ENCODE measurements at regions not wholly inside any gene's neighbourhood (a gene's known extent, or its start where the extent isn't known, plus 50 kb on each side); places are given as distances from the start of the nearest gene placed in this dataset.
A peak's percentile ranks its signal among the peaks of the same experiment; 100 is the strongest.

DNA sequence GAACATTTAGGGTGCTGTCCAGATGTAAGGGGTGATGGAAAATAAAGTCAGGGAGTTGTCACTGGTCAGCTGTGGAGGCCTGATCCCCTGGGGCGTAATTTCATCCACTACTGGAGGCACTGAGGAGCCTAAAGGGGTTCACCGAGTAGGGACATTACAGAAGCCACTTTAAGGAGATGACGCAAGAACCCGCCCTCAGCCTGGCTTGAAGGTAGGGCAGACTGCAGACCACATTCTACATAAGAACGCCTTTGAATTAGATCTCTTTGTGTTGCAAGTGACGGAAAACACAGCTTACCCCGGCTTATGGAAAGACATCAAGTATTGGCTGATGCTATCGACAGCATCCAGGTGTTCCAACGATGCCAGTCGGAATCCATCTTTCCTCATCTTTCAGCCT, 462.7 kb upstream of the CDH4 start:
- FAIRE-seq: peak; percentile 19
- no peak overlapping the region for H3K27ac ChIP-seq (ENCODE audit: low read depth, low read length)
- H4K20me1 ChIP-seq (replicated peaks in 1 of 2; ENCODE audit: control insufficient read depth in 1 of 2, insufficient read depth in 2 of 2, low read length in 2 of 2): no peaks in the 10 kb centered on the region
- WGBS, 2 experiments (ENCODE audit: extremely low coverage in 1 of 2, insufficient coverage in 1 of 2, insufficient read length in 1 of 2, insufficient replicate concordance in 2 of 2, low coverage in 1 of 2, low lambda C conversion rate in 2 of 2, missing lambda C conversion rate in 1 of 2): 82% methylated on average over 10 of the region's 10 CpGs; no CpG with 5 or more reads in 1 of the 2 experiments
- H2AK5ac ChIP-seq (ENCODE audit: low read depth, low read length): 0 out of 2 replicates have a peak overlapping the region, but pooled peaks have one; percentile 2
- H2AFZ ChIP-seq (ENCODE audit: low read length): no peak overlapping the region
- ChIA-PET CTCF (ENCODE audit: partially characterized antibody) (no interaction called here), POLR2A (ENCODE audit: partially characterized antibody) (interaction anchor here (0.8 to 1.1 kb wide), 2 partner anchors 12 to 60 kb away, joined by 3 to 4 read pairs; no protein-coding TSS in a partner anchor)
- no peak overlapping the region for H2BK15ac ChIP-seq (ENCODE audit: low read length)
- no peak overlapping the region for H3K4me2 ChIP-seq (ENCODE audit: insufficient read depth in 1 of 2, low read depth in 2 of 2, low read length in 2 of 2)
- H3K36me3 ChIP-seq (ENCODE audit: control insufficient read depth in 2 of 4, insufficient read depth in 4 of 4, low read length in 3 of 4): no peaks in the 10 kb centered on the region
- no peak overlapping the region for H3K4ac ChIP-seq (replicated peaks; ENCODE audit: insufficient read length, low read depth, low read length)
- H4K5ac ChIP-seq (ENCODE audit: insufficient read length, low read depth, low read length): no peak overlapping the region
- no peak overlapping the region for H3K23ac ChIP-seq (ENCODE audit: insufficient read length)
- 0 out of 2 replicates have a peak overlapping the region, but pooled peaks have one; percentile 11 for H2BK20ac ChIP-seq (ENCODE audit: low read length)
- H3K79me2 ChIP-seq (ENCODE audit: control insufficient read depth in 1 of 2, insufficient read depth in 2 of 2, low read length in 2 of 2): no peaks in the 10 kb centered on the region
- H4K8ac ChIP-seq (ENCODE audit: extremely low read depth, insufficient read depth, low read length): no peak overlapping the region
- H2BK120ac ChIP-seq (replicated peaks; ENCODE audit: low read depth, low read length): no peak overlapping the region
- H3K18ac ChIP-seq (ENCODE audit: extremely low read depth, low read length): no peak overlapping the region
- no peaks in the 10 kb centered on the region for H3K79me1 ChIP-seq (ENCODE audit: low read depth, low read length)
- H3K4me1 ChIP-seq (replicated peaks in 1 of 4; ENCODE audit: control insufficient read depth in 3 of 4, insufficient read depth in 4 of 4, low read length in 3 of 4): peaks cover 0 to 10% (median 0%) of the 10 kb centered on the region in 4 experiments; a peak in 4 of 7 replicates
- H3K14ac ChIP-seq (ENCODE audit: insufficient read length): no peak overlapping the region
- no peak overlapping the region for H3K9ac ChIP-seq (replicated peaks in 1 of 4; ENCODE audit: extremely low read depth in 1 of 4, low read depth in 3 of 4, low read length in 3 of 4)
- H3K4me3 ChIP-seq (ENCODE audit: extremely low read depth in 1 of 4, insufficient read depth in 2 of 4, low read depth in 3 of 4, low read length in 4 of 4): no peak overlapping the region; a peak in 1 of 8 replicates
- TF ChIP-seq HDAC2 (IDR thresholded peaks at IDR 0.05; ENCODE audit: borderline replicate concordance in 1 of 2, low read depth in 2 of 2, low read length in 2 of 2) (no peak), CEBPB (IDR thresholded peaks at IDR 0.05; ENCODE audit: low read depth, low read length) (peak; percentile 89), JUND (IDR thresholded peaks at IDR 0.05; ENCODE audit: low read length) (0 out of 2 replicates have a peak, but pooled peaks have one; percentile 13)
- H4K91ac ChIP-seq (replicated peaks; ENCODE audit: insufficient read length, low read length): no peak overlapping the region
- H3K56ac ChIP-seq (replicated peaks; ENCODE audit: insufficient read length, low read depth, low read length): no peak overlapping the region
- no peaks in the 10 kb centered on the region; a peak in 2 of 7 replicates for H3K27me3 ChIP-seq (replicated peaks in 1 of 4; ENCODE audit: control insufficient read depth in 3 of 4, extremely low read depth in 1 of 4, insufficient read depth in 3 of 4, low read length in 3 of 4)
- H3K23me2 ChIP-seq (ENCODE audit: low read depth, low read length): no peaks in the 10 kb centered on the region; the same call in 1 of the 2 replicates
- 0 out of 2 replicates have a peak overlapping the region, but pooled peaks have one; percentile 8 for H2BK5ac ChIP-seq (ENCODE audit: low read depth, low read length)
- H2BK12ac ChIP-seq (ENCODE audit: low read depth, low read length): peak overlapping the region; percentile 30; the same call in 1 of the 2 replicates
- no peak for DNase-seq (ENCODE audit: low read depth in 1 of 2, low spot score in 2 of 2)
- no peaks in the 10 kb centered on the region for H3K9me3 ChIP-seq (ENCODE audit: insufficient read depth in 2 of 2, low read depth in 1 of 2, low read length in 1 of 2)

All from H1 (cell line).